H1 (cell line): ENCODE measurements at regions not wholly inside any gene's neighbourhood (a gene's known extent, or its start where the extent isn't known, plus 50 kb on each side); places are given as distances from the start of the nearest gene placed in this dataset.

Source experiments
- CTCF ChIA-PET: fragments of 300-600 bp; sonication (Branson Sonifier 250); formaldehyde crosslinking; loops from one replicate; lab custom pipeline; 2021; ENCODE audit not compliant: partially characterized antibody; lab: Charles Lee
- POLR2A ChIA-PET: fragments of 300-600 bp; sonication (Branson Sonifier 250); formaldehyde crosslinking; loops from one replicate; lab custom pipeline; 2021; ENCODE audit warnings: inconsistent platforms; ENCODE audit not compliant: partially characterized antibody; lab: Charles Lee
- DNase-seq, 2 experiments: peaks; one replicate each; pipeline versions ENCODE4 v3.0.0 to v3.0.0-alpha.2; 2010 to 2022; ENCODE audit warnings: low spot score in 2 of 2, low read depth in 1 of 2, mixed read lengths in 1 of 2
- FAIRE-seq: peaks from 2 replicates; lab custom pipeline; 2011; peaks lifted over from hg19 to GRCh38; lab: Jason Lieb, UNC
- H2AFZ ChIP-seq: 2 replicates; pipeline ENCODE4 v1.8.1; 2012; ENCODE audit warnings: low read length, inconsistent platforms
- H2AK5ac ChIP-seq: 2 replicates; pipeline ENCODE4 v1.6.1; 2013; ENCODE audit warnings: low read depth, low read length
- H2BK120ac ChIP-seq: replicated peaks from 2 replicates; pipeline ENCODE3; 2013; ENCODE audit warnings: low read depth, low read length, inconsistent platforms
- H2BK12ac ChIP-seq: 2 replicates; pipeline ENCODE4 v1.6.1; 2013; ENCODE audit warnings: low read depth, low read length
- H2BK15ac ChIP-seq: 2 replicates; pipeline ENCODE4 v1.6.1; 2013; ENCODE audit warnings: low read length
- H2BK20ac ChIP-seq: 2 replicates; pipeline ENCODE4 v1.6.1; 2013; ENCODE audit warnings: low read length
- H2BK5ac ChIP-seq: 2 replicates; pipeline ENCODE4 v1.6.1; 2013; ENCODE audit warnings: low read depth, low read length
- H3K14ac ChIP-seq: 2 replicates; pipeline ENCODE4 v1.6.1; 2013; ENCODE audit warnings: inconsistent platforms; ENCODE audit not compliant: insufficient read length
- H3K18ac ChIP-seq: 2 replicates; pipeline ENCODE4 v1.6.1; 2013; ENCODE audit warnings: low read length; ENCODE audit errors: extremely low read depth
- H3K23ac ChIP-seq: 2 replicates; pipeline ENCODE4 v1.6.1; 2013; ENCODE audit warnings: inconsistent platforms; ENCODE audit not compliant: insufficient read length
- H3K23me2 ChIP-seq: 2 replicates; pipeline ENCODE4 v1.6.1; 2013; ENCODE audit warnings: low read depth, low read length
- H3K27ac ChIP-seq: 2 replicates; pipeline ENCODE4 v1.6.1; 2011; ENCODE audit warnings: low read depth, low read length, inconsistent platforms
- H3K27me3 ChIP-seq, 4 experiments: replicated peaks in 1 of 4; 1 replicate in 1 of 4; 2 replicates in 3 of 4; pipeline versions ENCODE4 v1.6.1 to v1.8.1; 2011 to 2013; ENCODE audit warnings: low read length in 3 of 4, mild to moderate bottlenecking in 3 of 4, inconsistent platforms in 2 of 4, mixed read lengths in 2 of 4, moderate library complexity in 1 of 4; ENCODE audit not compliant: control insufficient read depth in 3 of 4, insufficient read depth in 3 of 4; ENCODE audit errors: extremely low read depth in 1 of 4
- H3K36me3 ChIP-seq, 4 experiments: 2 replicates each; pipeline versions ENCODE4 v1.6.1 to v1.8.1; 2011 to 2013; ENCODE audit warnings: mild to moderate bottlenecking in 4 of 4, low read length in 3 of 4, moderate library complexity in 2 of 4, control low read depth in 1 of 4, inconsistent platforms in 1 of 4; ENCODE audit not compliant: insufficient read depth in 4 of 4, control insufficient read depth in 2 of 4
- H3K4ac ChIP-seq: replicated peaks from 2 replicates; pipeline ENCODE3; 2013; ENCODE audit warnings: low read length, low read depth, mixed read lengths, inconsistent platforms; ENCODE audit not compliant: insufficient read length
- H3K4me1 ChIP-seq, 4 experiments: replicated peaks in 1 of 4; 1 replicate in 1 of 4; 2 replicates in 3 of 4; pipeline versions ENCODE4 v1.6.1 to v1.8.1; 2011 to 2013; ENCODE audit warnings: low read length in 3 of 4, inconsistent platforms in 2 of 4, mixed read lengths in 1 of 4; ENCODE audit not compliant: insufficient read depth in 4 of 4, control insufficient read depth in 3 of 4
- H3K4me2 ChIP-seq, 2 experiments: 2 replicates each; pipeline versions ENCODE4 v1.6.1 to v1.8.1; 2011 to 2013; ENCODE audit warnings: low read depth in 2 of 2, low read length in 2 of 2, control low read depth in 1 of 2, inconsistent platforms in 1 of 2, mild to moderate bottlenecking in 1 of 2; ENCODE audit not compliant: insufficient read depth in 1 of 2
- H3K4me3 ChIP-seq, 4 experiments: fragments of 200-600, 300-600 bp in 1 of 4; sonication (generic), shearing (Covaris generic), sonication (Bioruptor Twin) in 1 of 4; 2 replicates each; pipeline versions ENCODE4 v1.5.1 to v1.8.1; 2011 to 2016; ENCODE audit warnings: low read length in 4 of 4, low read depth in 3 of 4, control low read depth in 2 of 4, inconsistent platforms in 2 of 4, mild to moderate bottlenecking in 2 of 4, mixed read lengths in 1 of 4, moderate library complexity in 1 of 4; ENCODE audit not compliant: insufficient read depth in 2 of 4; ENCODE audit errors: extremely low read depth in 1 of 4
- H3K56ac ChIP-seq: replicated peaks from 2 replicates; pipeline ENCODE3; 2013; ENCODE audit warnings: low read depth, mild to moderate bottlenecking, mixed read lengths, low read length, inconsistent platforms; ENCODE audit not compliant: insufficient read length
- H3K79me1 ChIP-seq: 2 replicates; pipeline ENCODE4 v1.6.1; 2013; ENCODE audit warnings: low read depth, low read length, control low read depth
- H3K79me2 ChIP-seq, 2 experiments: 2 replicates each; pipeline versions ENCODE4 v1.6.1 to v1.8.1; 2012 to 2013; ENCODE audit warnings: low read length in 2 of 2, mild to moderate bottlenecking in 2 of 2, inconsistent platforms in 1 of 2; ENCODE audit not compliant: insufficient read depth in 2 of 2, control insufficient read depth in 1 of 2
- H3K9ac ChIP-seq, 4 experiments: replicated peaks in 1 of 4; 1 replicate in 1 of 4; 2 replicates in 3 of 4; pipeline versions ENCODE4 v1.6.1 to v1.8.1; 2011 to 2013; ENCODE audit warnings: low read depth in 3 of 4, low read length in 3 of 4, control low read depth in 2 of 4, mild to moderate bottlenecking in 2 of 4, moderate library complexity in 2 of 4, inconsistent platforms in 1 of 4; ENCODE audit errors: extremely low read depth in 1 of 4
- H3K9me3 ChIP-seq, 2 experiments: 2 replicates each; pipeline versions ENCODE4 v1.6.1 to v1.8.1; 2012 to 2013; ENCODE audit warnings: mild to moderate bottlenecking in 2 of 2, moderate library complexity in 2 of 2, control low read depth in 1 of 2, inconsistent platforms in 1 of 2, low read depth in 1 of 2, low read length in 1 of 2, mixed read lengths in 1 of 2; ENCODE audit not compliant: insufficient read depth in 2 of 2
- H4K20me1 ChIP-seq, 2 experiments: replicated peaks in 1 of 2; 2 replicates each; pipeline versions ENCODE3 to v1.8.1; 2011 to 2013; ENCODE audit warnings: inconsistent platforms in 2 of 2, low read length in 2 of 2, mild to moderate bottlenecking in 1 of 2; ENCODE audit not compliant: insufficient read depth in 2 of 2, control insufficient read depth in 1 of 2
- H4K5ac ChIP-seq: 2 replicates; pipeline ENCODE4 v1.6.1; 2013; ENCODE audit warnings: low read length, low read depth, mixed read lengths, inconsistent platforms; ENCODE audit not compliant: insufficient read length
- H4K8ac ChIP-seq: 2 replicates; pipeline ENCODE4 v1.8.0; 2013; ENCODE audit warnings: mild to moderate bottlenecking, moderate library complexity, low read length, inconsistent platforms; ENCODE audit not compliant: insufficient read depth; ENCODE audit errors: extremely low read depth
- H4K91ac ChIP-seq: replicated peaks from 2 replicates; pipeline ENCODE3; 2013; ENCODE audit warnings: low read length, mixed read lengths, inconsistent platforms; ENCODE audit not compliant: insufficient read length
- BRCA1 ChIP-seq: IDR thresholded peaks from 2 replicates; pipeline ENCODE4 v1.6.1; 2012; ENCODE audit warnings: low read depth, low read length, improper control_type of control experiment
- CEBPB ChIP-seq: IDR thresholded peaks from 2 replicates; pipeline ENCODE4 v1.6.1; 2012; ENCODE audit warnings: low read depth, low read length
- JUN ChIP-seq: IDR thresholded peaks from 2 replicates; pipeline ENCODE4 v1.6.1; 2011; ENCODE audit warnings: low read depth, mild to moderate bottlenecking, improper control_type of control experiment, low read length
- KDM1A ChIP-seq: fragments of 200-600, 300-600 bp; sonication (generic); IDR thresholded peaks from 2 replicates; pipeline ENCODE4 v1.7.1; 2016; ENCODE audit warnings: mild to moderate bottlenecking, low read length, borderline replicate concordance
- KDM4A ChIP-seq: IDR thresholded peaks from one replicate; pipeline ENCODE4 v1.7.1; 2012; ENCODE audit warnings: low read depth, mild to moderate bottlenecking, moderate library complexity, low read length, inconsistent platforms; ENCODE audit not compliant: severe bottlenecking
- MAFK ChIP-seq: IDR thresholded peaks from 2 replicates; pipeline ENCODE4 v1.6.1; 2012; ENCODE audit warnings: low read depth, mild to moderate bottlenecking, improper control_type of control experiment, low read length
- NRF1 ChIP-seq: IDR thresholded peaks from 2 replicates; pipeline ENCODE4 v1.6.1; 2011; ENCODE audit warnings: mild to moderate bottlenecking, low read depth, low read length, improper control_type of control experiment
- PHF8 ChIP-seq: fragments of 200-600 bp; sonication (generic); conservative IDR thresholded peaks from 2 replicates; pipeline ENCODE4 v1.7.1; 2012; ENCODE audit warnings: low read depth, mild to moderate bottlenecking, inconsistent platforms, low read length, moderate library complexity
- POU5F1 ChIP-seq: IDR thresholded peaks from 2 replicates; pipeline ENCODE4 v1.6.1; 2011; ENCODE audit warnings: low read depth, mild to moderate bottlenecking, low read length, moderate library complexity
- RAD21 ChIP-seq, 2 experiments: IDR thresholded peaks in 1 of 2; conservative IDR thresholded peaks in 1 of 2; 2 replicates each; pipeline ENCODE4 v1.6.1; 2011; ENCODE audit warnings: low read depth in 2 of 2, low read length in 2 of 2, improper control_type of control experiment in 1 of 2, inconsistent platforms in 1 of 2, mild to moderate bottlenecking in 1 of 2, moderate library complexity in 1 of 2
- RXRA ChIP-seq: IDR thresholded peaks from 2 replicates; pipeline ENCODE4 v1.6.1; 2011; ENCODE audit warnings: low read depth, mild to moderate bottlenecking, low read length, moderate library complexity; ENCODE audit not compliant: insufficient read depth
- TAF1 ChIP-seq: IDR thresholded peaks from 2 replicates; pipeline ENCODE4 v1.6.1; 2011; ENCODE audit warnings: mild to moderate bottlenecking, low read depth, low read length
- YY1 ChIP-seq: IDR thresholded peaks from 2 replicates; pipeline ENCODE4 v1.6.1; 2011; ENCODE audit warnings: low read depth, mild to moderate bottlenecking, low read length
- WGBS, 2 experiments: shearing (Covaris generic) in 1 of 2; methylation state at CpG; one replicate each; pipeline versions ENCODE4 v1.1.6 to v1.1.7; 2013 to 2015; ENCODE audit warnings: low lambda C conversion rate in 2 of 2, mixed read lengths in 2 of 2, inconsistent platforms in 1 of 2, low coverage in 1 of 2, missing lambda C conversion rate in 1 of 2; ENCODE audit not compliant: insufficient replicate concordance in 2 of 2, insufficient coverage in 1 of 2, insufficient read length in 1 of 2; ENCODE audit errors: extremely low coverage in 1 of 2, missing lambda C conversion rate in 1 of 2; 5-methylcytosine and 5-hydroxymethylcytosine counted together

GRCh38 chrX:39725114-39725513, 372.6 kb downstream of the BCOR start:
- Histone ChIP-seq H4K5ac (no peak overlapping the region), H3K36me3 (no peaks in the 10 kb centered on the region), H2BK15ac (no peak overlapping the region), H4K8ac (no peak overlapping the region), H3K27ac (no peak overlapping the region), H3K9ac (no peak overlapping the region), H2BK20ac (no peak overlapping the region), H3K23ac (no peak overlapping the region), H3K9me3 (no peaks in the 10 kb centered on the region), H3K4me1 (peaks cover 0 to 4% (median 4%) of the 10 kb centered on the region in 4 experiments; a peak in 4 of 7 replicates), H3K4me2 (no peak overlapping the region), H2BK12ac (no peak overlapping the region), H3K23me2 (no peaks in the 10 kb centered on the region), H3K4ac (no peak overlapping the region), H3K4me3 (no peak overlapping the region), H2BK5ac (no peak overlapping the region), H2AFZ (no peak overlapping the region), H2AK5ac (no peak overlapping the region), H3K79me2 (no peaks in the 10 kb centered on the region), H2BK120ac (no peak overlapping the region), H4K91ac (no peak overlapping the region), H3K14ac (no peak overlapping the region), H4K20me1 (no peaks in the 10 kb centered on the region), H3K18ac (no peak overlapping the region), H3K79me1 (no peaks in the 10 kb centered on the region), H3K56ac (no peak overlapping the region), H3K27me3 (no peaks in the 10 kb centered on the region)
- DNase-seq, result no peak
- POLR2A ChIA-PET, result no interaction called here
- CTCF ChIA-PET, result interaction anchor here (1.0 kb wide), 1 partner anchor 72 kb away, joined by 4 read pairs; no protein-coding TSS in a partner anchor
- no peak for FAIRE-seq
- no CpG with 5 or more reads among the region's 4 CpGs for WGBS, 2 experiments
- TF ChIP-seq POU5F1 (no peak), KDM4A (no peak), BRCA1 (no peak), JUN (no peak), PHF8 (no peak), TAF1 (no peak), MAFK (no peak), RAD21 (IDR thresholded peaks at IDR 0.05 in 1 of 2, conservative IDR thresholded peaks at IDR 0.05 in 1 of 2; ENCODE audit: low read depth in 2 of 2, low read length in 2 of 2) (no peak), NRF1 (no peak), RXRA (no peak), KDM1A (no peak), YY1 (no peak), CEBPB (no peak)
